ENCODE measurements at regions not wholly inside any gene's neighbourhood (a gene's known extent, or its start where the extent isn't known, plus 50 kb on each side); places are given as distances from the start of the nearest gene placed in this dataset.

GRCh38 chr1:212512816-212513559 lies 80.3 kb downstream of the NENF start:
- Histone ChIP-seq H3K4me2 (ENCODE audit: insufficient read depth, low read length) (no peak overlapping the region), H4K20me1 (replicated peaks; ENCODE audit: control insufficient read depth, extremely low read depth, insufficient read depth, low read length) (no peaks in the 10 kb centered on the region), H3K4me1 (ENCODE audit: control insufficient read depth, extremely low read depth, insufficient read depth, low read length) (peaks cover 10% of the 10 kb centered on the region), H3K36me3 (ENCODE audit: control insufficient read depth in 2 of 2, extremely low read depth in 1 of 2, insufficient read depth in 2 of 2, low read length in 2 of 2) (no peaks in the 10 kb centered on the region), H2AFZ (ENCODE audit: low read depth, low read length) (no peak overlapping the region), H3K27me3 (ENCODE audit: control insufficient read depth in 2 of 2, insufficient read depth in 2 of 2, low read length in 2 of 2) (peaks cover 45 to 55% of the 10 kb centered on the region in 2 experiments), H3K9me3 (replicated peaks; ENCODE audit: control insufficient read depth, insufficient read depth, low read length) (no peaks in the 10 kb centered on the region), H3K9me1 (replicated peaks; ENCODE audit: control insufficient read depth, extremely low read depth, insufficient read depth, low read length) (no peaks in the 10 kb centered on the region), H3K79me2 (ENCODE audit: control insufficient read depth, insufficient read depth, low read length) (no peaks in the 10 kb centered on the region), H3K9ac (replicated peaks; ENCODE audit: extremely low read depth, insufficient read depth, low read length) (no peak overlapping the region), H3K4me3 (replicated peaks in 1 of 3; ENCODE audit: insufficient read depth in 1 of 3, low read depth in 1 of 3, low read length in 3 of 3) (no peak overlapping the region), H3K27ac (ENCODE audit: insufficient read depth, low read depth, low read length) (no peak overlapping the region)
- DNase-seq (ENCODE audit: low read depth, low spot score) (no peak), FAIRE-seq (no peak)
- TF ChIP-seq EZH2 (IDR thresholded peaks at IDR 0.05; ENCODE audit: borderline replicate concordance, low read depth, low read length, severe bottlenecking) (no peak), GATA2 (IDR thresholded peaks at IDR 0.05; ENCODE audit: insufficient read depth, insufficient read length, low read depth, low read length) (no peak), POLR2AphosphoS5 (IDR thresholded peaks at IDR 0.05; ENCODE audit: insufficient read depth, low read depth, low read length) (no peak), POLR2A (IDR thresholded peaks at IDR 0.05; ENCODE audit: low read depth, low read length) (no peak), JUN (IDR thresholded peaks at IDR 0.05; ENCODE audit: borderline replicate concordance, insufficient read depth, insufficient read length, low read depth) (no peak), CTCF (IDR thresholded peaks at IDR 0.05; ENCODE audit: extremely low read depth in 1 of 2, insufficient read depth in 1 of 2, low read depth in 1 of 2, low read length in 2 of 2) (no peak), MAX (IDR thresholded peaks at IDR 0.05; ENCODE audit: insufficient read depth, insufficient read length) (no peak), MYC (IDR thresholded peaks at IDR 0.05; ENCODE audit: low read depth, low read length) (no peak), FOS (IDR thresholded peaks at IDR 0.05; ENCODE audit: borderline replicate concordance, insufficient read depth, low read length) (no peak)
- no TSS peak for BruUV-seq (replicated peaks)
- intact Hi-C loops (cut with micrococcal nuclease) (no loop called here), dilution Hi-C loops (cut with MboI; ENCODE audit: extremely low pct_ligation_motif_present, low sequenced_read_pairs) (no loop called here)
- ChIA-PET CTCF (interaction anchor here (1.4 kb wide), 1 partner anchor 8 kb away, joined by 3 read pairs; no protein-coding TSS in a partner anchor), POLR2A (no interaction called here)

Measured in endothelial cell of umbilical vein (primary cell).